ENCODE measurements at regions not wholly inside any gene's neighbourhood (a gene's known extent, or its start where the extent isn't known, plus 50 kb on each side); places are given as distances from the start of the nearest gene placed in this dataset.

GRCh38 chr1:208857465-208857864 lies 613.3 kb upstream of the PLXNA2 start:
- TF ChIP-seq CTCF (IDR thresholded peaks at IDR 0.05): no peak
- TF ChIP-seq ZFX (IDR thresholded peaks at IDR 0.05; ENCODE audit: borderline replicate concordance): no peak
- H3K27ac ChIP-seq: no peak overlapping the region

- no peak for TF ChIP-seq CTCF (IDR thresholded peaks at IDR 0.05)
- no peak for TF ChIP-seq ZFX (IDR thresholded peaks at IDR 0.05; ENCODE audit: borderline replicate concordance)
These were observed 614.6 kb upstream of the PLXNA2 start for GRCh38 chr1:208858738-208859137.

GRCh38 chr1:208864366-208864965 lies 620.3 kb upstream of the PLXNA2 start:
- no peak overlapping the region for H3K27ac ChIP-seq
- TF ChIP-seq ZFX (IDR thresholded peaks at IDR 0.05; ENCODE audit: borderline replicate concordance): no peak
- no peak for TF ChIP-seq CTCF (IDR thresholded peaks at IDR 0.05)

More at GRCh38 chr1:208858738-208859137, 614.6 kb upstream of the PLXNA2 start:
- H3K27ac ChIP-seq: no peak overlapping the region

- TF ChIP-seq CTCF (IDR thresholded peaks at IDR 0.05) (no peak), ZFX (IDR thresholded peaks at IDR 0.05; ENCODE audit: borderline replicate concordance) (no peak)
- no peak overlapping the region for H3K27ac ChIP-seq
These were observed 622.3 kb upstream of the PLXNA2 start for GRCh38 chr1:208866386-208866955.

- TF ChIP-seq CTCF (IDR thresholded peaks at IDR 0.05) (no peak), ZFX (IDR thresholded peaks at IDR 0.05; ENCODE audit: borderline replicate concordance) (no peak)
These were observed 624.4 kb upstream of the PLXNA2 start for GRCh38 chr1:208868554-208868953.

GRCh38 chr1:208874915-208875314 lies 630.7 kb upstream of the PLXNA2 start:
- TF ChIP-seq CTCF (IDR thresholded peaks at IDR 0.05) (no peak), ZFX (IDR thresholded peaks at IDR 0.05; ENCODE audit: borderline replicate concordance) (no peak)
- H3K27ac ChIP-seq: no peak overlapping the region

More at GRCh38 chr1:208868554-208868953, 624.4 kb upstream of the PLXNA2 start:
- no peak overlapping the region for H3K27ac ChIP-seq

- no peak overlapping the region for H3K27ac ChIP-seq
- TF ChIP-seq CTCF (IDR thresholded peaks at IDR 0.05) (no peak), ZFX (IDR thresholded peaks at IDR 0.05; ENCODE audit: borderline replicate concordance) (no peak)
These were observed 634.8 kb upstream of the PLXNA2 start for GRCh38 chr1:208879022-208879421.
